Mucosa of rectum (tissue), 2 donors: ENCODE measurements at regions not wholly inside any gene's neighbourhood (a gene's known extent, or its start where the extent isn't known, plus 50 kb on each side); places are given as distances from the start of the nearest gene placed in this dataset.
"Not testable (repeated sequence)": the region's sequence is repeated elsewhere in the genome, so short reads cannot be mapped to it uniquely, and the experiment has no call there.

Experiments used
- H3K27ac ChIP-seq, 2 donors: one replicate each; pipeline ENCODE4 v1.7.0; 2013; ENCODE audit warnings: inconsistent platforms in 2 of 2, low read depth in 2 of 2, low read length in 2 of 2
- H3K27me3 ChIP-seq, 2 donors: one replicate each; pipeline ENCODE4 v1.7.0; 2013; ENCODE audit warnings: low read length in 2 of 2; ENCODE audit not compliant: control insufficient read depth in 2 of 2, insufficient read depth in 2 of 2
- H3K36me3 ChIP-seq, 2 donors: one replicate each; pipeline ENCODE4 v1.7.0; 2013; ENCODE audit warnings: low read length in 2 of 2; ENCODE audit not compliant: control insufficient read depth in 2 of 2, insufficient read depth in 2 of 2
- H3K4me1 ChIP-seq, 2 donors: one replicate each; pipeline ENCODE4 v1.7.0; 2013; ENCODE audit warnings: low read length in 2 of 2, mild to moderate bottlenecking in 1 of 2; ENCODE audit not compliant: control insufficient read depth in 2 of 2, insufficient read depth in 2 of 2
- H3K4me3 ChIP-seq, 2 donors: one replicate each; pipeline ENCODE4 v1.7.0; 2013; ENCODE audit warnings: low read length in 2 of 2
- H3K9ac ChIP-seq, 2 donors: one replicate each; pipeline ENCODE4 v1.7.0; 2013; ENCODE audit warnings: low read length in 2 of 2, low read depth in 1 of 2, mild to moderate bottlenecking in 1 of 2
- H3K9me3 ChIP-seq, 2 donors: one replicate each; pipeline ENCODE4 v1.7.0; 2013; ENCODE audit warnings: low read length in 2 of 2; ENCODE audit not compliant: control insufficient read depth in 2 of 2
- donor health status: healthy.
- donor health status: Normal muscosa, but diverticular disease.

DNA sequence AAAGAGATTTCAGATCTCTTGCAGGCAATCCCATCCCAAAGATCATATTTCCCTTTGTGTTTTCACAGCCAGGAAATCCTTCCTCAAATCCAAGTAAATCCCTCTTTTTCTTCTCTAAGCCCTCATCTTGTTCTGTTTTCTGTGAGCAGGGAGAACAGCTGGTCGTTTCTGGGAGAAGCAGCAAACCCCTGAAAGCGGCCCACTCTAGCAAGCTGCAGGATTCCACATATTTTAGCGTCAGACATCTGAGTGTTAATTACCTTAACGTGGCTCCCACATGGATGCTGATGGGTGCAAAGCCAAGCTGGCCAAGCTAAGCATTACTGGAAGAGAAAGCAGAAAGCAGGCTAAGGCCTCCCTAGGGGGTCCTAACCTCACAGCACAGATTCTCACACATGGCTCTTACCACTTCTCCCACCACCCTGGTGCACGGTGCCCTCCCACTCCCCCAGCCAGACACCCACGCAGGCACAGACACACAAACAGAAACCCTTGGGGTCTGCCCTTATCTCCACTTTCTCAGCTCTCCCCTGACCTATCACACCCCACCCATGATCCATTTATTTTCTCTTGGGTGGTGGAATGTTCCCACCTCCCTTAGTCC is 551.0 kb upstream of the AUTS2 start:
- no peak overlapping the region for H3K9ac ChIP-seq
- no peaks in the 10 kb centered on the region for H3K36me3 ChIP-seq
- no peaks in the 10 kb centered on the region for H3K27me3 ChIP-seq
- no peaks in the 10 kb centered on the region for H3K4me1 ChIP-seq
- no peak overlapping the region for H3K27ac ChIP-seq
- H3K4me3 ChIP-seq, result no peak overlapping the region
- H3K9me3 ChIP-seq, result no peaks in the 10 kb centered on the region

DNA sequence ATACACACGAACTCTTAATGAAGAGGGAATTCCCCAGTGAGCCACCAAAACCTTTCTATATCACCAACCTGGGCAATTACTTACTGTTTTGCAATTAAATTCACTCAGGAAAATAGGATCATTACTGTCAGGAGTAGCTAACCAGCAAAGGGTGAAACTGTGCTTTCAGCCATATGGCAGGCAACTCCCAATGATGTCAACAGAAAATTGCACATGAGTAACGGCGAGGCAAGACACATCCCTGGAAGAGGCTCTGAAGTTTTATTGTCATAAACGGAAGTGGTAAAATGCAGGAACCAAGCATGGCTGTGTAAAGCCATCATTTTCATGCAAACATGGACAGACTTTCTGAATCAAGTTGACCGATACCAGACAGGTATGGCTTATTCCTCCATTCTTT is 548.9 kb upstream of the AUTS2 start:
- no peak overlapping the region for H3K9ac ChIP-seq
- H3K36me3 ChIP-seq, result no peaks in the 10 kb centered on the region
- no peaks in the 10 kb centered on the region for H3K4me1 ChIP-seq
- H3K27me3 ChIP-seq, result no peaks in the 10 kb centered on the region
- no peak overlapping the region for H3K4me3 ChIP-seq
- H3K9me3 ChIP-seq, result no peaks in the 10 kb centered on the region
- no peak overlapping the region for H3K27ac ChIP-seq

DNA sequence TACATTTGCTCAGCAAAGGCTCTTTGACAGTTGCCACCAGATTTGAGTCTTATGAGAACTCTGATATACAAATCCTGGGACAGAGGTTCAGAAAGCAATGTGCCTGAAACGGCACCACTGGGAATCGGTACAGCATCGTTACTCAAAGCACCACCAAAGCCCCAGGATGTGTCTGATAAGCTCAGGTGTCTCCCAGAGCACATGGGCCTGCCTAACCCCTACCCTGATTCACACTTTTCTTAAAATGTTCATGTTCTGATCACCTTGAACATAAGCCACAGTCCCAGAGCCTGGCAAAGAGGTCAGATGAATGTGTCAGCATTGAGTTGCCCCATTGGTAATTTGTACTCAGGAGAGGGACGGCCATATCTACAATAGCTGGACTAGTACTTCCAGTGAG is 545.8 kb upstream of the AUTS2 start:
- Histone ChIP-seq H3K4me1 (no peaks in the 10 kb centered on the region), H3K4me3 (no peak overlapping the region), H3K27me3 (no peaks in the 10 kb centered on the region), H3K9me3 (no peaks in the 10 kb centered on the region), H3K27ac (no peak overlapping the region), H3K36me3 (no peaks in the 10 kb centered on the region), H3K9ac (no peak overlapping the region)

DNA sequence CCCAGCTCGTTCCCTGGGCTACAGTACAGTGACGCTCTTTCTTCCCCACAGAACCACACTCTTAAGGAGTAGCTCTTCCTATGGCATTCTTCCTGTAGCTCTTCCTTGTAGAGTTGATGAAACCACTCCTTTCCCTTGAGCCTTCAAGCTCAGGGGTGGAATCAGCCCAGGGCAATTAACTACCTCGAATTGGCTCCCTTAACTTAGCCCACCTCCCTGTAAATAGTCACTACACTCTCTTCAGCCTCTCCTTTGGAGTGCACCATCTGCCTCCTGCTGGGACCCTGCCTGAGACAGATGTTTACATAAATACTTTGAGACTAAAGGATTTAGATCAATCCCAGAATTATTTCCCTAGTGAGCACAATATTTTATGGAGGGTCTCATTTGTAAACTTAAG is 537.8 kb upstream of the AUTS2 start:
- no peaks in the 10 kb centered on the region for H3K4me1 ChIP-seq
- H3K27me3 ChIP-seq, result no peaks in the 10 kb centered on the region
- H3K36me3 ChIP-seq, result no peaks in the 10 kb centered on the region
- H3K9me3 ChIP-seq, result no peaks in the 10 kb centered on the region
- H3K27ac ChIP-seq, result no peak overlapping the region
- no peak overlapping the region for H3K4me3 ChIP-seq
- no peak overlapping the region for H3K9ac ChIP-seq

DNA sequence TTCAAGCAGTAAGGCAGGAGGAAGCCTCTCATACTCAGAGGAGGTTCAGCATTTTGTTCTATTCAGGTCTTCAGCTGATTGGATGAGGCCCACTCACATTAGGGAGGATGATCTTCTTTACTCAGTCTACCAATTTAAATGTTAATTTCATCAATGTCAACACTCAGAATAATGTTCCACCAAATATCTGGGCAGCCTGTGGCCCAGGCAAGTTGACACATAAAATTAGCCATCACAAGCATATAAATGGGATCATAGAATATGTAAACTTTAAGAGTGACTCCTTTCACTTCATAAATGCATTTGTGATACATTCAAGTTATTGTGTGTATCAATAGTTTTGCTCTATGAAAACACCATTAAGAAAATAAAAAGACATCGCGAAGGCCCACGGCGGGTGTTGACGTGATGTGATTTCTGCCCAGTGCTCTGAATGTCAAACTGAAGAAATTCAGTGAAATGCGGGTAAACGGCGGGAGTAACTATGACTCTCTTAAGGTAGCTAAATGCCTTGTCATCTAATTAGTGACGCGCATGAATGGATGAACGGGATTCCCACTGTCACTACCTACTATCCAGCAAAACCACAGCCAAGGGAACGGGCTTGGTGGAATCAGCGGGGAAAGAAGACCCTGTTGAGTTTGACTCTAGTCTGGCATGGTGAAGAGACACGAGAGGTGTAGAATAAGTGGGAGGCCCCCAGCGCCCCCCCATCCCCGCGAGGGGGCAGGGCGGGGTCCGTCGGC is 536.1 kb upstream of the AUTS2 start:
- H3K27ac ChIP-seq, result no peak overlapping the region

DNA sequence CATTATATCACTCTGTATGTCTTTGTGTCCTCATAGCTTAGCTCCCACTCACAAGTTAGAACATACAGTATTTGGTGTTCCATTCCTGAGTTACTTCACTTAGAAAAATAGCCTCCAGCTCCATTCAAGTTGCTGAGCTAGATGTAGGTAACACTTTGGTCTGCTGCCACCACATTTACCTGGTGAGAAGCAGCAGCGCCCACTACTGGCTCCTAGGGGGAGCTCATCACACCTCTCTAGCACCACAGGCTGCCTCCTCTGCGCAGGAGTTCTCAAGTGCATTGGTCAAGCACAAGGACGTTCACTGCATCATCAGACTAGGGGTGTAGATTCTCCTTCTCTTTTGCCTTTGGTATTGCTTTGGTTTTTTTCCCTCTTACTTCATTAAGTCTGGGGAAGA is 530.9 kb upstream of the AUTS2 start:
- H3K27ac ChIP-seq, result no peak overlapping the region
- H3K9ac ChIP-seq, result no peak overlapping the region
- no peaks in the 10 kb centered on the region for H3K27me3 ChIP-seq
- H3K4me3 ChIP-seq, result no peak overlapping the region
- no peaks in the 10 kb centered on the region for H3K4me1 ChIP-seq
- H3K36me3 ChIP-seq, result no peaks in the 10 kb centered on the region
- no peaks in the 10 kb centered on the region for H3K9me3 ChIP-seq

More for the DNA sequence above, 536.1 kb upstream of the AUTS2 start:
- no peak overlapping the region for H3K4me3 ChIP-seq
- no peaks in the 10 kb centered on the region for H3K4me1 ChIP-seq
- no peaks in the 10 kb centered on the region for H3K36me3 ChIP-seq
- no peaks in the 10 kb centered on the region for H3K27me3 ChIP-seq
- H3K9me3 ChIP-seq, result no peaks in the 10 kb centered on the region
- H3K9ac ChIP-seq, result no peak overlapping the region

DNA sequence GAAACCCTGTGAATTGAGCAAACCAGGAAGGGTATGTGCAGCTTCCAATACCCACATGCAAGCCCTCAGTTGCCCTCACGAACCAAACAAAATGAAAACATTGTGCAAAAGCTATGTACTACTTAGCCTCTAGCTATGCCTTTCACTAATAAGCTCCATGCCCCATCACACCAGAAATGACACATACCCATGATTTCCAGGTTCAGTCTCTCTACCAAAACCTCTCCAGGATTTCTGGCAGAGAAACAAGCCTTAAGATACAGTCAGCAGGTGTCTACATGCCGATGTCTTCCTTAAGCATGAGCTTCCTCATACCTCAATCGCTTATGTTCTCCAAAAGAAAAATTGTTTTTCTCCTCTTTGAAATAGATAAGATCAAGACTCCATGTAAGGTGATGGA is 527.8 kb upstream of the AUTS2 start:
- H3K27ac ChIP-seq, result no peak overlapping the region
- H3K36me3 ChIP-seq, result no peaks in the 10 kb centered on the region
- H3K9me3 ChIP-seq, result no peaks in the 10 kb centered on the region
- no peak overlapping the region for H3K4me3 ChIP-seq
- H3K4me1 ChIP-seq, result no peaks in the 10 kb centered on the region
- H3K27me3 ChIP-seq, result no peaks in the 10 kb centered on the region
- no peak overlapping the region for H3K9ac ChIP-seq

DNA sequence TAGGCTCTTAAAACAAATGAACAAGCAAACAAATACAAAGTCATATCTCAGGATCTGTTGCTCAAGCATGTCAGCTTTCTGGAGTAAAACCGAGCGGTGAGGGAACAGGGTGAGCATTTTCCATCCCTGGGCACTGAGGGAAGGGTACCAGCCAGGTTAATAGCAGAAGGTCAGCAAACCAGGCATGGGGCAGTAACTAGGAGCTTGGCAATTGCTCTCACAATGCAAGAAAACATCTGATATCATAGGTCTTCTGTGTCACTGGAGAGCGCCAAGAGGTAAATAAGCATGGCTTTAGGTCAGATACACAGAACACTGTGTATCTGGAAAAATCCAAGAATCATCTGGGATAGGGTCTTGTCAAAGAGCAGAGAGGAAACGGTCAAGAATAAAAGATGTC is 521.7 kb upstream of the AUTS2 start:
- H3K4me3 ChIP-seq, result no peak overlapping the region
- H3K36me3 ChIP-seq, result no peaks in the 10 kb centered on the region
- no peak overlapping the region for H3K27ac ChIP-seq
- H3K9me3 ChIP-seq, result no peaks in the 10 kb centered on the region
- no peaks in the 10 kb centered on the region for H3K27me3 ChIP-seq
- no peak overlapping the region for H3K9ac ChIP-seq
- no peaks in the 10 kb centered on the region for H3K4me1 ChIP-seq

DNA sequence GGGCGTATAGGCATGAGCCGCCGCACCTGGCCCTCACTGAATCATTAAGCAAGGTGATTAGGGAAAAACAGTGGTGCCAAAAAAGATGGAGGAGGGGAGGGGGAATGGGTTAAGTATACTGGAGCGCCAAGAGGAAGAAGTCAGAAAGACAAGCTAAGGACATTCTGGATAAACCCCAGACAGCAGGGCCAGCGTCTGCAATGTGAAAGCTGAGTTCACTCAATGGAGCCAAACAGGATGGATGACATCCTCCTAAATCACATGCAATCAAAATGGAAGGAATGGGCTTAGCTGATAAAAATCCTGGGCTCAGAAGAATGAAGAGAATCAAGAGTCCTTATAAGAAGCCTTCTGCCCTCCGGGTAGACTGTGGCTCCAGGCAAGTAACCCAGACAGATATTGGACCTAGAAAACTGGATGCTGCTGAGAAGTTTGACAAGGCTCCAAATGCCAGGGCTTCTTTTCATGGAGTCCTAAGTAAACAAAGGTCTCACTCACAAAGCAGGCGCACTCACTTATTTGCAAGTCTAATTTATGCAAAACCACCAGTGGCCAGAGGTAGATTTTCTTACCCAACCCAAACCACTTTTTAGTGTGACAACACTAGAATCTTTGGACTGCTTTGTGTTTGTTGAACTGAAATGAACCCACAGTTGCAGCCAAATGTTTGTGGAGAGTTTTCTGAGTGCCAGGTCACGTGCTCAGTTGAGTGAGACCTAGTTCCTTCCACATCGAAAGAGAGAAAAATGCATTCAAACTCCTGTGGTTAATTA is 519.1 kb upstream of the AUTS2 start:
- Histone ChIP-seq H3K9ac (no peak overlapping the region), H3K27ac (no peak overlapping the region), H3K36me3 (no peaks in the 10 kb centered on the region), H3K27me3 (no peaks in the 10 kb centered on the region), H3K4me3 (no peak overlapping the region), H3K4me1 (no peaks in the 10 kb centered on the region), H3K9me3 (no peaks in the 10 kb centered on the region)

DNA sequence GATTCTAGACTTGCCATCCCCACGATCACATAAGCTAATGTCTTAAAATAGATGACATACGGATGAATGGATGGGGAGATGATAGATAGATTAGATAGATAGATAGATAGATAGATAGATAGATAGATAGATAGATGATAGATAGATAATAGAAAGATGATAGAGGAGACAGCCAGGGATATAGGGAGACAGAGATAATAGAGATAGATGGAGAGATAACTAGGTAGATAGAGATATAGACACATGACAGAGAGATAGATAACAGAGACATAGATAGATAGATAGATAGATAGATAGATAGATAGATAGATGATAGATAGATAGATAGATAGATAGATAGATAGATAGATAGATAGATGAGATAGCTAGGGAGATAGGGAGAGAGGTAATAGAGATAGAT is 511.0 kb upstream of the AUTS2 start:
- H3K27me3 ChIP-seq, H3K36me3 ChIP-seq, H3K9ac ChIP-seq, H3K9me3 ChIP-seq, H3K4me1 ChIP-seq, H3K27ac ChIP-seq, H3K4me3 ChIP-seq: not testable (repeated sequence)
